ENCODE measurements at regions not wholly inside any gene's neighbourhood (a gene's known extent, or its start where the extent isn't known, plus 50 kb on each side); places are given as distances from the start of the nearest gene placed in this dataset.

- TF ChIP-seq, protein P1, sequence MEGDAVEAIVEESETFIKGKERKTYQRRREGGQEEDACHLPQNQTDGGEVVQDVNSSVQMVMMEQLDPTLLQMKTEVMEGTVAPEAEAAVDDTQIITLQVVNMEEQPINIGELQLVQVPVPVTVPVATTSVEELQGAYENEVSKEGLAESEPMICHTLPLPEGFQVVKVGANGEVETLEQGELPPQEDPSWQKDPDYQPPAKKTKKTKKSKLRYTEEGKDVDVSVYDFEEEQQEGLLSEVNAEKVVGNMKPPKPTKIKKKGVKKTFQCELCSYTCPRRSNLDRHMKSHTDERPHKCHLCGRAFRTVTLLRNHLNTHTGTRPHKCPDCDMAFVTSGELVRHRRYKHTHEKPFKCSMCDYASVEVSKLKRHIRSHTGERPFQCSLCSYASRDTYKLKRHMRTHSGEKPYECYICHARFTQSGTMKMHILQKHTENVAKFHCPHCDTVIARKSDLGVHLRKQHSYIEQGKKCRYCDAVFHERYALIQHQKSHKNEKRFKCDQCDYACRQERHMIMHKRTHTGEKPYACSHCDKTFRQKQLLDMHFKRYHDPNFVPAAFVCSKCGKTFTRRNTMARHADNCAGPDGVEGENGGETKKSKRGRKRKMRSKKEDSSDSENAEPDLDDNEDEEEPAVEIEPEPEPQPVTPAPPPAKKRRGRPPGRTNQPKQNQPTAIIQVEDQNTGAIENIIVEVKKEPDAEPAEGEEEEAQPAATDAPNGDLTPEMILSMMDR (IDR thresholded peaks at IDR 0.05) = no peak
- no peak for TF ChIP-seq EP300 (IDR thresholded peaks at IDR 0.05)
Observed at GRCh38 chr14:37970696-37971095, 237.0 kb upstream of the SSTR1 start.

All from ovary (tissue), 3 donors.